ENCODE measurements at regions not wholly inside any gene's neighbourhood (a gene's known extent, or its start where the extent isn't known, plus 50 kb on each side); places are given as distances from the start of the nearest gene placed in this dataset.

- TF ChIP-seq CTCF (IDR thresholded peaks at IDR 0.05): no peak
- TF ChIP-seq USF2 (IDR thresholded peaks at IDR 0.05; ENCODE audit: borderline replicate concordance, low read depth, low read length): no peak
- TF ChIP-seq RAD21 (IDR thresholded peaks at IDR 0.05; ENCODE audit: low read length): no peak
- no peak for TF ChIP-seq NRF1 (IDR thresholded peaks at IDR 0.05; ENCODE audit: low read depth, low read length)
- no peak for TF ChIP-seq ELF1 (IDR thresholded peaks at IDR 0.05)
- no peak for TF ChIP-seq PBX3 (IDR thresholded peaks at IDR 0.05)
- no peak for TF ChIP-seq TEAD4 (IDR thresholded peaks at IDR 0.05; ENCODE audit: borderline replicate concordance, insufficient read depth)
- no peak for TF ChIP-seq SIN3A (IDR thresholded peaks at IDR 0.05; ENCODE audit: borderline replicate concordance, low read depth, low read length)
- no peak for TF ChIP-seq ZBTB33 (IDR thresholded peaks at IDR 0.05; ENCODE audit: borderline replicate concordance, low read depth)
- no peak for TF ChIP-seq EP300 (IDR thresholded peaks at IDR 0.05; ENCODE audit: borderline replicate concordance in 1 of 2, low read depth in 1 of 2, low read length in 1 of 2)
Observed at GRCh38 chr5:25539536-25539935, 894.8 kb upstream of the CDH10 start.

Measured in SK-N-SH (cell line).